Suprapubic skin (tissue), 4 donors: ENCODE measurements at regions not wholly inside any gene's neighbourhood (a gene's known extent, or its start where the extent isn't known, plus 50 kb on each side); places are given as distances from the start of the nearest gene placed in this dataset.

ENCODE experiments used
- EP300 ChIP-seq: sonication (generic); formaldehyde crosslinking; IDR thresholded peaks from one replicate; pipeline ENCODE4 v1.6.1; 2017; ENCODE audit warnings: antibody characterized with exemption
- POLR2A ChIP-seq, 2 donors: fragments of 450-650 bp; IDR thresholded peaks; one replicate each; pipeline ENCODE4 v1.6.1; 2017; ENCODE audit warnings: antibody characterized with exemption in 2 of 2, mild to moderate bottlenecking in 2 of 2, moderate library complexity in 2 of 2
- POLR2AphosphoS5 ChIP-seq, 3 donors: sonication (generic); formaldehyde crosslinking; IDR thresholded peaks; one replicate each; pipeline ENCODE4 v1.6.1; 2017; ENCODE audit warnings: antibody characterized with exemption in 3 of 3
- TF ChIP-seq, protein P1 (sequence below), 2 donors: fragments of 200-600 bp in 1 of 2; fragments of 450-650 bp in 1 of 2; sonication (generic) in 1 of 2; IDR thresholded peaks; one replicate each; pipeline ENCODE4 v1.5.1; 2016 to 2019; ENCODE audit warnings: antibody characterized with exemption in 2 of 2, mild to moderate bottlenecking in 1 of 2, moderate library complexity in 1 of 2

DNA sequence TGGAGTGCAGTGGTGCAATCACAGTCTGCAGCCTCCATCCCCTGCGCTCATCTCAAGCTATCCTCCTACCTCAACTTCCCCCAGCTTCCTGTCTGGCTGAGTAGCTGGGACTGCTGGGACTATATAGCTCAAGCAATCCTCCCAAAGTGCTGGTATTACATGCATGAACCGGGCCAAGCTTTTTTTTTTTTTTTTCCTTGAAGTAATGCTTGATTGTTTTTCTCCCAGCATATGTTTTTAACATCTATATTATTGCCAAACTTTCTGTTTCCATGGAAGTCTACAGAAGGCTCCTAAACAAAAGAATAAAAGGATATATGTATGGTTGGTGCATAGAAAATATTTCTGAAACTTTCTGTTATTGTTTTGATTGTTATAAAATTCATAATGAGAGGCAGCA is 853.6 kb downstream of the KCNA4 start:
- no peak for TF ChIP-seq POLR2A (IDR thresholded peaks at IDR 0.05)
- TF ChIP-seq, protein P1, sequence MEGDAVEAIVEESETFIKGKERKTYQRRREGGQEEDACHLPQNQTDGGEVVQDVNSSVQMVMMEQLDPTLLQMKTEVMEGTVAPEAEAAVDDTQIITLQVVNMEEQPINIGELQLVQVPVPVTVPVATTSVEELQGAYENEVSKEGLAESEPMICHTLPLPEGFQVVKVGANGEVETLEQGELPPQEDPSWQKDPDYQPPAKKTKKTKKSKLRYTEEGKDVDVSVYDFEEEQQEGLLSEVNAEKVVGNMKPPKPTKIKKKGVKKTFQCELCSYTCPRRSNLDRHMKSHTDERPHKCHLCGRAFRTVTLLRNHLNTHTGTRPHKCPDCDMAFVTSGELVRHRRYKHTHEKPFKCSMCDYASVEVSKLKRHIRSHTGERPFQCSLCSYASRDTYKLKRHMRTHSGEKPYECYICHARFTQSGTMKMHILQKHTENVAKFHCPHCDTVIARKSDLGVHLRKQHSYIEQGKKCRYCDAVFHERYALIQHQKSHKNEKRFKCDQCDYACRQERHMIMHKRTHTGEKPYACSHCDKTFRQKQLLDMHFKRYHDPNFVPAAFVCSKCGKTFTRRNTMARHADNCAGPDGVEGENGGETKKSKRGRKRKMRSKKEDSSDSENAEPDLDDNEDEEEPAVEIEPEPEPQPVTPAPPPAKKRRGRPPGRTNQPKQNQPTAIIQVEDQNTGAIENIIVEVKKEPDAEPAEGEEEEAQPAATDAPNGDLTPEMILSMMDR (IDR thresholded peaks at IDR 0.05) = no peak
- no peak for TF ChIP-seq POLR2AphosphoS5 (IDR thresholded peaks at IDR 0.05)
- no peak for TF ChIP-seq EP300
